ENCODE measurements at regions not wholly inside any gene's neighbourhood (a gene's known extent, or its start where the extent isn't known, plus 50 kb on each side); places are given as distances from the start of the nearest gene placed in this dataset.

DNA sequence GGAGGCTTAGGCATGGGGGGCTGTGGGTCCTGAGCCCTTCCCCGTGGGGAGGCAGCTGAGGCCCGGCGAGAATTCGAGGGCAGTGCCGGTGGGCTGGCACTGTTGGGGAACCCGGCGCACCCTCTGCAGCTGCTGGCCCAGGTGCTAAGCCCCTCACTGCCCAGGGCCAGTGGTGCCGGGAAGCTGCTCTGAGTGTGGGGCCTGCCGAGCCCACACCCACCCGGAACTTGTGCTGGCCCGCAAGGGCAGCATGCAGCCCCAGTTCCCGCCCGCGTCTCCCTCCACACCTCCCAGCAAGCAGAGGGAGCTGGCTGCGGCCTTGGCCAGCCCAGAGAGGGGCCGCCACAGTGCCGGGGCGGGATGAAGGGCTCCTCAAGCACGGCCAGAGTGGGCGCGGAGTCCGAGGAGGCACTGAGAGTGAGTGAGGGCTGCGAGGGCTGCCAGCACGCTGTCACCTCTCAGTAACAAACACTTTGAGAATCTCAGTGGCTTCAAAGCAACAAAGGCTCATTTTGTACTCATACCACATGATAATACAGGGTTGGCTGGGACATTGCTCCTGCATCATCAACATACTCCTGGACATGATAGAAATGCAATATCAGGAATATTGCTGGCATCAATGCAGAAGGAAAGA is 265.7 kb upstream of the ANKRD55 start:
- no peaks in the 10 kb centered on the region for H4K20me1 ChIP-seq (replicated peaks; ENCODE audit: control insufficient read depth, insufficient read depth, low read length)
- ChIA-PET CTCF (ENCODE audit: low intra/inter-chr PET ratio) (no interaction called here), POLR2A (no interaction called here)
- no peak overlapping the region for H3K4me3 ChIP-seq
- H3K27ac ChIP-seq (ENCODE audit: extremely low read depth, low read depth, low read length): no peak overlapping the region
- intact Hi-C loops (cut with micrococcal nuclease): no loop called here
- no peaks in the 10 kb centered on the region for H3K27me3 ChIP-seq (ENCODE audit: control insufficient read depth in 2 of 2, insufficient read depth in 2 of 2, low read length in 2 of 2)
- no peaks in the 10 kb centered on the region for H3K79me2 ChIP-seq (ENCODE audit: control insufficient read depth, insufficient read depth, low read length)
- H3K9me1 ChIP-seq (ENCODE audit: control insufficient read depth, insufficient read depth, low read length): no peaks in the 10 kb centered on the region
- peaks cover 8 to 19% of the 10 kb centered on the region in 2 experiments for H3K4me1 ChIP-seq (replicated peaks in 1 of 2; ENCODE audit: control insufficient read depth in 2 of 2, insufficient read depth in 2 of 2, low read length in 2 of 2)
- in situ Hi-C loops (cut with MboI): no loop called here
- H3K9me3 ChIP-seq (replicated peaks; ENCODE audit: control insufficient read depth, insufficient read depth, low read depth, low read length): peaks cover 1% of the 10 kb centered on the region; the same call in 1 of the 2 replicates
- H3K4me2 ChIP-seq (ENCODE audit: insufficient read depth, low read length): no peak overlapping the region
- FAIRE-seq (no peak), ATAC-seq (no peak), DNase-seq (ENCODE audit: extremely low read depth in 1 of 4, low spot score in 3 of 4) (no peak)
- H3K9ac ChIP-seq (ENCODE audit: insufficient read depth in 1 of 2, low read depth in 2 of 2, low read length in 2 of 2): no peak overlapping the region
- WGBS (ENCODE audit: insufficient coverage, low coverage, missing lambda C conversion rate): 53% methylated on average over 13 of the region's 24 CpGs
- TF ChIP-seq SOX6 (IDR thresholded peaks at IDR 0.05) (no peak), NR1H2 (CRISPR knock-in tag; IDR thresholded peaks at IDR 0.05) (no peak), KDM5B (IDR thresholded peaks at IDR 0.05; ENCODE audit: insufficient replicate concordance, low read depth, low read length) (no peak)
- no peak overlapping the region for H2AFZ ChIP-seq (ENCODE audit: low read depth, low read length)
- BruUV-seq (replicated peaks): no TSS peak
- H3K36me3 ChIP-seq (ENCODE audit: control insufficient read depth, insufficient read depth, low read length): no peaks in the 10 kb centered on the region

DNA sequence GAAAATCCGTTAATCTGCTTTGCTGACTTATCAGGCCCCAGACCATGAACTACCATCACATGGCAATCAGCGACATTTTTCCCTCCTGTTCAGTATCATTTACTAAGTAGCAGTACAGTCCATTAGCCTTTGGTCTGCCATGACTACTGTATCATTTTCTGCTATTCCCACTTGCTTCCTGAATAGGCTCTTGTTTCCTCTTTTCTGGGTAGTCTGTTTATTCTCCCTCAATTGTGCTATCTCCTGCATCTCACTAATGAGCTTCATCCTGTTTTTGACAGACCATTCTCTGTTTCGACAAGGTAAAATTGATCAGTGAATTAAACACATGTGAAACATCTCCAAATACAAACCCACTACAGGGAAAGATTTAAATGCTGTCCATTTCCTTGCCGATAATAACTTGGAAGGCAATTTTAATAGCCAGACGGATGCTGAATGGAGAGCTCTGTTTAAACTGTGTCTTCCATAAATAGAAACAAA is 263.5 kb upstream of the ANKRD55 start:
- DNase-seq (ENCODE audit: extremely low read depth in 1 of 4, low spot score in 3 of 4) (no peak), ATAC-seq (no peak), FAIRE-seq (no peak)
- Histone ChIP-seq H3K79me2 (ENCODE audit: control insufficient read depth, insufficient read depth, low read length) (no peaks in the 10 kb centered on the region), H3K36me3 (ENCODE audit: control insufficient read depth, insufficient read depth, low read length) (no peaks in the 10 kb centered on the region), H3K27ac (ENCODE audit: extremely low read depth, low read depth, low read length) (no peak overlapping the region), H3K4me2 (ENCODE audit: insufficient read depth, low read length) (no peak overlapping the region), H3K9ac (ENCODE audit: insufficient read depth in 1 of 2, low read depth in 2 of 2, low read length in 2 of 2) (no peak overlapping the region), H3K4me3 (no peak overlapping the region), H2AFZ (ENCODE audit: low read depth, low read length) (no peak overlapping the region), H4K20me1 (replicated peaks; ENCODE audit: control insufficient read depth, insufficient read depth, low read length) (no peaks in the 10 kb centered on the region), H3K4me1 (replicated peaks in 1 of 2; ENCODE audit: control insufficient read depth in 2 of 2, insufficient read depth in 2 of 2, low read length in 2 of 2) (peaks cover 8 to 34% of the 10 kb centered on the region in 2 experiments), H3K9me3 (replicated peaks; ENCODE audit: control insufficient read depth, insufficient read depth, low read depth, low read length) (no peaks in the 10 kb centered on the region), H3K9me1 (ENCODE audit: control insufficient read depth, insufficient read depth, low read length) (no peaks in the 10 kb centered on the region), H3K27me3 (ENCODE audit: control insufficient read depth in 2 of 2, insufficient read depth in 2 of 2, low read length in 2 of 2) (no peaks in the 10 kb centered on the region)
- whole genome bisulfite sequencing (ENCODE audit: insufficient coverage, low coverage, missing lambda C conversion rate): 26% methylated on average over 5 of the region's 5 CpGs
- no TSS peak for BruUV-seq (replicated peaks)
- ChIA-PET CTCF (ENCODE audit: low intra/inter-chr PET ratio) (no interaction called here), POLR2A (interaction anchor here (0.6 kb wide), 1 partner anchor 253 kb away, joined by 3 read pairs; no protein-coding TSS in a partner anchor)
- intact Hi-C loops (cut with micrococcal nuclease) (no loop called here), in situ Hi-C loops (cut with MboI) (no loop called here)
- TF ChIP-seq MEIS2 (IDR thresholded peaks at IDR 0.05; ENCODE audit: partially characterized antibody): peak; percentile 6
- TF ChIP-seq SOX6 (IDR thresholded peaks at IDR 0.05): peak; percentile 21; the same call in 1 of the 2 replicates
- TF ChIP-seq, protein P1, sequence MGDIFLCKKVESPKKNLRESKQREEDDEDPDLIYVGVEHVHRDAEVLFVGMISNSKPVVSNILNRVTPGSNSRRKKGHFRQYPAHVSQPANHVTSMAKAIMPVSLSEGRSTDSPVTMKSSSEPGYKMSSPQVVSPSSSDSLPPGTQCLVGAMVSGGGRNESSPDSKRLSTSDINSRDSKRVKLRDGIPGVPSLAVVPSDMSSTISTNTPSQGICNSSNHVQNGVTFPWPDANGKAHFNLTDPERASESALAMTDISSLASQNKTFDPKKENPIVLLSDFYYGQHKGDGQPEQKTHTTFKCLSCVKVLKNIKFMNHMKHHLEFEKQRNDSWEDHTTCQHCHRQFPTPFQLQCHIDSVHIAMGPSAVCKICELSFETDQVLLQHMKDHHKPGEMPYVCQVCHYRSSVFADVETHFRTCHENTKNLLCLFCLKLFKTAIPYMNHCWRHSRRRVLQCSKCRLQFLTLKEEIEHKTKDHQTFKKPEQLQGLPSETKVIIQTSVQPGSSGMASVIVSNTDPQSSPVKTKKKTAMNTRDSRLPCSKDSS (IDR thresholded peaks at IDR 0.05; ENCODE audit: low read depth, partially characterized antibody): no peak
- peak; percentile 17; the same call in 1 of the 2 replicates for TF ChIP-seq CTBP1 (IDR thresholded peaks at IDR 0.05; ENCODE audit: borderline replicate concordance)

Data from K562 (cell line).